ENCODE measurements at regions not wholly inside any gene's neighbourhood (a gene's known extent, or its start where the extent isn't known, plus 50 kb on each side); places are given as distances from the start of the nearest gene placed in this dataset.

GRCh38 chr1:166235728-166236127 lies 68.9 kb upstream of the FAM78B start:
- TF ChIP-seq CSRNP3 (CRISPR knock-in tag; IDR thresholded peaks at IDR 0.05), result no peak
- no peak for ATAC-seq

- no peak for ATAC-seq
- TF ChIP-seq ZNF8 (CRISPR knock-in tag; IDR thresholded peaks at IDR 0.05) (no peak), ESRRG (CRISPR knock-in tag; IDR thresholded peaks at IDR 0.05) (no peak)
These were observed 70.9 kb upstream of the FAM78B start for GRCh38 chr1:166237675-166238074.

- no peak for TF ChIP-seq TCF4 (CRISPR knock-in tag; IDR thresholded peaks at IDR 0.05; ENCODE audit: borderline replicate concordance)
- TF ChIP-seq ISL1 (CRISPR knock-in tag; IDR thresholded peaks at IDR 0.05), result no peak
- no peak for TF ChIP-seq ZNF8 (CRISPR knock-in tag; IDR thresholded peaks at IDR 0.05)
- TF ChIP-seq CREB5 (CRISPR knock-in tag; IDR thresholded peaks at IDR 0.05; ENCODE audit: low read depth), result no peak
- TF ChIP-seq, protein P1, sequence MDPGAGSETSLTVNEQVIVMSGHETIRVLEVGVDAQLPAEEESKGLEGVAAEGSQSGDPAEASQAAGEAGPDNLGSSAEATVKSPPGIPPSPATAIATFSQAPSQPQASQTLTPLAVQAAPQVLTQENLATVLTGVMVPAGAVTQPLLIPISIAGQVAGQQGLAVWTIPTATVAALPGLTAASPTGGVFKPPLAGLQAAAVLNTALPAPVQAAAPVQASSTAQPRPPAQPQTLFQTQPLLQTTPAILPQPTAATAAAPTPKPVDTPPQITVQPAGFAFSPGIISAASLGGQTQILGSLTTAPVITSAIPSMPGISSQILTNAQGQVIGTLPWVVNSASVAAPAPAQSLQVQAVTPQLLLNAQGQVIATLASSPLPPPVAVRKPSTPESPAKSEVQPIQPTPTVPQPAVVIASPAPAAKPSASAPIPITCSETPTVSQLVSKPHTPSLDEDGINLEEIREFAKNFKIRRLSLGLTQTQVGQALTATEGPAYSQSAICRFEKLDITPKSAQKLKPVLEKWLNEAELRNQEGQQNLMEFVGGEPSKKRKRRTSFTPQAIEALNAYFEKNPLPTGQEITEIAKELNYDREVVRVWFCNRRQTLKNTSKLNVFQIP (CRISPR knock-in tag; IDR thresholded peaks at IDR 0.05; ENCODE audit: borderline replicate concordance, low read depth), result no peak
- TF ChIP-seq BACH2 (CRISPR knock-in tag; IDR thresholded peaks at IDR 0.05; ENCODE audit: borderline replicate concordance), result no peak
- no peak for TF ChIP-seq OSR1 (CRISPR knock-in tag; IDR thresholded peaks at IDR 0.05)
- TF ChIP-seq SNAI2 (CRISPR knock-in tag; IDR thresholded peaks at IDR 0.05), result no peak
- TF ChIP-seq RARB (CRISPR knock-in tag; IDR thresholded peaks at IDR 0.05), result no peak
- no peak for TF ChIP-seq PPARA (CRISPR knock-in tag; IDR thresholded peaks at IDR 0.05; ENCODE audit: borderline replicate concordance)
- TF ChIP-seq, protein P2, sequence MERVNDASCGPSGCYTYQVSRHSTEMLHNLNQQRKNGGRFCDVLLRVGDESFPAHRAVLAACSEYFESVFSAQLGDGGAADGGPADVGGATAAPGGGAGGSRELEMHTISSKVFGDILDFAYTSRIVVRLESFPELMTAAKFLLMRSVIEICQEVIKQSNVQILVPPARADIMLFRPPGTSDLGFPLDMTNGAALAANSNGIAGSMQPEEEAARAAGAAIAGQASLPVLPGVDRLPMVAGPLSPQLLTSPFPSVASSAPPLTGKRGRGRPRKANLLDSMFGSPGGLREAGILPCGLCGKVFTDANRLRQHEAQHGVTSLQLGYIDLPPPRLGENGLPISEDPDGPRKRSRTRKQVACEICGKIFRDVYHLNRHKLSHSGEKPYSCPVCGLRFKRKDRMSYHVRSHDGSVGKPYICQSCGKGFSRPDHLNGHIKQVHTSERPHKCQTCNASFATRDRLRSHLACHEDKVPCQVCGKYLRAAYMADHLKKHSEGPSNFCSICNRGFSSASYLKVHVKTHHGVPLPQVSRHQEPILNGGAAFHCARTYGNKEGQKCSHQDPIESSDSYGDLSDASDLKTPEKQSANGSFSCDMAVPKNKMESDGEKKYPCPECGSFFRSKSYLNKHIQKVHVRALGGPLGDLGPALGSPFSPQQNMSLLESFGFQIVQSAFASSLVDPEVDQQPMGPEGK (CRISPR knock-in tag; IDR thresholded peaks at IDR 0.05; ENCODE audit: borderline replicate concordance), result no peak
- TF ChIP-seq CSRNP3 (CRISPR knock-in tag; IDR thresholded peaks at IDR 0.05), result no peak
- TF ChIP-seq GLIS3 (CRISPR knock-in tag; IDR thresholded peaks at IDR 0.05), result no peak
- TF ChIP-seq ARNTL (CRISPR knock-in tag; IDR thresholded peaks at IDR 0.05; ENCODE audit: borderline replicate concordance, low read depth), result no peak
- no peak for ATAC-seq
These were observed 86.4 kb upstream of the FAM78B start for GRCh38 chr1:166253076-166253779.

GRCh38 chr1:166258017-166258416 lies 91.2 kb upstream of the FAM78B start:
- no peak for TF ChIP-seq ARNTL (CRISPR knock-in tag; IDR thresholded peaks at IDR 0.05; ENCODE audit: borderline replicate concordance, low read depth)
- TF ChIP-seq ZFP30 (CRISPR knock-in tag; IDR thresholded peaks at IDR 0.05), result no peak
- no peak for TF ChIP-seq CSDC2 (CRISPR knock-in tag; IDR thresholded peaks at IDR 0.05)
- no peak for TF ChIP-seq ZC3H10 (CRISPR knock-in tag; IDR thresholded peaks at IDR 0.05)
- TF ChIP-seq TCF4 (CRISPR knock-in tag; IDR thresholded peaks at IDR 0.05; ENCODE audit: borderline replicate concordance), result no peak
- ATAC-seq, result no peak

- no peak for ATAC-seq
- TF ChIP-seq ISL1 (CRISPR knock-in tag; IDR thresholded peaks at IDR 0.05), result no peak
- TF ChIP-seq ZNF70 (CRISPR knock-in tag; IDR thresholded peaks at IDR 0.05), result no peak
- TF ChIP-seq CREB5 (CRISPR knock-in tag; IDR thresholded peaks at IDR 0.05; ENCODE audit: low read depth), result no peak
- no peak for TF ChIP-seq ZNF565 (CRISPR knock-in tag; conservative IDR thresholded peaks at IDR 0.05; ENCODE audit: low read depth)
- TF ChIP-seq ZNF8 (CRISPR knock-in tag; IDR thresholded peaks at IDR 0.05), result no peak
- TF ChIP-seq GLIS3 (CRISPR knock-in tag; IDR thresholded peaks at IDR 0.05), result no peak
- TF ChIP-seq ZFP3 (CRISPR knock-in tag; IDR thresholded peaks at IDR 0.05), result no peak
- TF ChIP-seq SNAI2 (CRISPR knock-in tag; IDR thresholded peaks at IDR 0.05), result no peak
- TF ChIP-seq BACH2 (CRISPR knock-in tag; IDR thresholded peaks at IDR 0.05; ENCODE audit: borderline replicate concordance), result no peak
- TF ChIP-seq, protein P2 (CRISPR knock-in tag; IDR thresholded peaks at IDR 0.05; ENCODE audit: borderline replicate concordance), result no peak
These were observed 94.7 kb upstream of the FAM78B start for GRCh38 chr1:166261511-166261910.

All from SK-N-SH treated with all-trans-retinoic acid at 6 μM for 48 hours (cell line).